Bronchial epithelial cell (primary cell): ENCODE measurements at regions not wholly inside any gene's neighbourhood (a gene's known extent, or its start where the extent isn't known, plus 50 kb on each side); places are given as distances from the start of the nearest gene placed in this dataset.

Source experiments
- DNase-seq: peaks from one replicate; pipeline ENCODE4 v3.0.0-alpha.2; 2010; ENCODE audit warnings: low read depth
- FAIRE-seq: peaks from 2 replicates; lab custom pipeline; 2011; peaks lifted over from hg19 to GRCh38; lab: Jason Lieb, UNC
- H3K27me3 ChIP-seq: 2 replicates; pipeline ENCODE4 v1.5.1; 2011; ENCODE audit warnings: low read length; ENCODE audit not compliant: control insufficient read depth, insufficient read depth
- H3K36me3 ChIP-seq: 2 replicates; pipeline ENCODE4 v1.5.1; 2011; ENCODE audit warnings: low read length; ENCODE audit not compliant: control insufficient read depth, insufficient read depth
- H3K4me3 ChIP-seq: 2 replicates; pipeline ENCODE4 v1.5.1; 2011; ENCODE audit warnings: mild to moderate bottlenecking, low read depth, low read length, control low read depth
- CTCF ChIP-seq: IDR thresholded peaks from 2 replicates; pipeline ENCODE4 v1.5.1; 2011; ENCODE audit warnings: mild to moderate bottlenecking, moderate library complexity, low read length, control low read depth, inconsistent platforms; ENCODE audit not compliant: insufficient read depth, severe bottlenecking

DNA sequence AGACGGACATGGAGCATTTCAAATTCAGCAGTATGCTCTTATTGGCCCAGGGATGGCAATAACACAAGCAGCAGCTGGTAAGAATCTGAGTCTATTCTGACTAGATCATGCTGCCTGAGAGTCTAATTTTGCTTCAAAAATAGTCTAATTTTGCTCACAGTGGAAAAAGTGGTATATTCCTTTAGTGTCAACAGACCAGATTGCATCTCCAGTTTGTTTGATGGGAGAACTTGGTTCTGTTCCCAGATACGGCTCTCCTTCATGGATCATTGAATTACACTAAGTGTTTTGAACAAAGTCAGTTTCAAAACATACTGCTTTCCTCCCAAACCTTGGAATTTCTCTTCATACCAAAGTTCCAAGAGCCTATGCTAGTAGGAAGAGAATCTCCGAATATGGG, 586.1 kb downstream of the RNF144B start:
- Histone ChIP-seq H3K4me3 (no peak overlapping the region), H3K27me3 (no peaks in the 10 kb centered on the region), H3K36me3 (no peaks in the 10 kb centered on the region)
- FAIRE-seq (no peak), DNase-seq (no peak)
- TF ChIP-seq CTCF, result no peak

DNA sequence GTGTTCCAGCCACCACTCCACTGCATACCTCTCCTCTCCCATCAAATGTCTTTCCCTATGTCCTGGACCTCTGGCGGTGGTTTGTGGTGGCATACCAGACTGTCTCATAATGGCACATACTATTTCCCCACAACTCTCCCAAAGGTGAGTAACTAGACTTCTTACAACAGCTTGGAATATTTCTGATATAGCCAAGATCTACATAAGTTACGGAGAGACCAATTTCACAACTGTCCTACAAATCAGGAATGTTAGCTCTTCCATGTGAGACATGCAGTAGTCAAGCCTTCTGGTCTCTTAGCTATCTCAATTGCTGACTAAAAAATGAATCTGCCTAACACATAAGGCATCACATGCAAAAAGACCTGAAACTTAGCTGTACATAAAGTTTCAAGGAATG, 588.9 kb downstream of the RNF144B start:
- Histone ChIP-seq H3K36me3 (no peaks in the 10 kb centered on the region), H3K4me3 (no peak overlapping the region), H3K27me3 (no peaks in the 10 kb centered on the region)
- DNase-seq, result no peak
- TF ChIP-seq CTCF, result no peak
- FAIRE-seq, result no peak

GRCh38 chr6:18976966-18977365, 589.8 kb downstream of the RNF144B start:
- no peak for FAIRE-seq
- H3K36me3 ChIP-seq, result no peaks in the 10 kb centered on the region
- no peak overlapping the region for H3K4me3 ChIP-seq
- no peaks in the 10 kb centered on the region for H3K27me3 ChIP-seq
- DNase-seq, result no peak
- TF ChIP-seq CTCF, result no peak

DNA sequence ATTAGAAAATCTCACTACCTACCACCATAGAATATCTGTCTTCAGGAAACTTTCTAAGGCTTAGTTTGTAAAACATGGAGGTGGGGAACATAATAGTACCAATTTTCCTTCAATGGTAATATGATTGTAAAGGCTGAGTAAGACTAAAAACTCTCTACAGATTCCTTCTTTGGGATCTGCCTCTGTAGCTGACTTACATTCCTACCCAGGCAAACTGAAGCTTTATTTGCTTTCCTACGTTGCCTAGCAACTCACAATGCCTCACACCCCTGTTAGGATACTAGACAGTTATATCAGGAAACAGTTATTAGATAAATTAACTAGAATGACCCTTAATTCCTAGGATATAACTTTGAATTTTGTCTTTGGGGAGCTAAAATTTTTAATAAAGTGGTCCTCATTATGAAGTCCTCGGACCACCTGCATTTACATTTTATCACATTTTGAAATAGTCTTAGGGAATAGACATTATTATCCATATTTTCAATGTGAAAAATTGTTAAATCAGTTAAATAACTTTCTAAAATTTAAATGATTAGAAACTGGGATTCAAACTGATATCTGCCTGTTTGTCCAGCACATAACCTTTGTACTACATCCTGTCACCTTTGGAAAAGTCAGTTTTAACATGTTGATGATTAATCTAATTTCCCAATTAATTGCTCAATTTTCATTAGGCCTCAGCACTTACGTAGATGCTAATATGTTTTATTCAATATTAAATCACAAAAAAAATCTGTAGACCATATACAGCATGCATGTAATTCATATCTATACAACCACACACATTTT, 591.4 kb downstream of the RNF144B start:
- Histone ChIP-seq H3K36me3 (no peaks in the 10 kb centered on the region), H3K27me3 (no peaks in the 10 kb centered on the region), H3K4me3 (no peak overlapping the region)
- TF ChIP-seq CTCF, result no peak
- FAIRE-seq, result no peak
- DNase-seq, result peak; percentile 72

DNA sequence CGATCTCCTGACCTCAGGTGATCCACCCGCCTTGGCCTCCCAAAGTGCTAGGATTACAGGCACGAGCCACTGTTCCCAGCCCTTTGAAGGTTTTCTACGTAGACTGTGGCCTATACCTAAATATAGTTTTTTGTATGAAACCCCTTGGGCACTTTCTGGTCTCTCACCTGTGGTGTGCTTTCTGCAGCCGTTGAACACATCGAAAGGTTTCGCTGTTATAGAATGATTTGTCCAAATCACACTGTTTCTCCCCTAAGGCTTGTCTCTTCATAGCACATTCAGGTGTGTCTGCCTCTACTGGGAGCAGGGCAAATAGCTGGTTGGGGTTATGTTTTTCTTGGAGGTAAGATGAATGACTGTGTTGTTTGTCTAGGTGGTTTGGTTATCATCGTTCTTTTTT, 597.9 kb downstream of the RNF144B start:
- H3K4me3 ChIP-seq, result no peak overlapping the region
- DNase-seq (no peak), FAIRE-seq (no peak)

More for the DNA sequence above, 597.9 kb downstream of the RNF144B start:
- TF ChIP-seq CTCF, result no peak
- H3K27me3 ChIP-seq, result no peaks in the 10 kb centered on the region
- no peaks in the 10 kb centered on the region for H3K36me3 ChIP-seq
